Activated naive CD4-positive, alpha-beta T cell treated with anti-CD3 and anti-CD28 coated beads, Interleukin-2, amount 50 U/mL, for 24 hours (primary cell): ENCODE measurements at regions not wholly inside any gene's neighbourhood (a gene's known extent, or its start where the extent isn't known, plus 50 kb on each side); places are given as distances from the start of the nearest gene placed in this dataset.
"Not testable (repeated sequence)": the region's sequence is repeated elsewhere in the genome, so short reads cannot be mapped to it uniquely, and the experiment has no call there.

Source experiments
- H3K27ac Mint-ChIP-seq: one replicate; pipeline ENCODE4 v1.8.0; 2021; ENCODE audit warnings: mild to moderate bottlenecking, mixed read lengths
- H3K27me3 Mint-ChIP-seq: one replicate; pipeline ENCODE4 v1.8.0; 2021; ENCODE audit warnings: mixed read lengths
- H3K36me3 Mint-ChIP-seq: one replicate; pipeline ENCODE4 v1.8.0; 2021; ENCODE audit warnings: mixed read lengths
- H3K4me1 Mint-ChIP-seq: one replicate; pipeline ENCODE4 v1.8.0; 2021; ENCODE audit warnings: mixed read lengths
- H3K4me3 Mint-ChIP-seq: one replicate; pipeline ENCODE4 v1.8.0; 2021; ENCODE audit warnings: mild to moderate bottlenecking, mixed read lengths
- H3K9me3 Mint-ChIP-seq: one replicate; pipeline ENCODE4 v1.8.0; 2021; ENCODE audit warnings: mixed read lengths

GRCh38 chr7:38331853-38332595 is 58.6 kb upstream of the TARP start:
- not testable (repeated sequence) for H3K27me3 Mint-ChIP-seq, H3K9me3 Mint-ChIP-seq, H3K36me3 Mint-ChIP-seq
- H3K4me1 Mint-ChIP-seq, result peaks cover 51% of the 10 kb centered on the region
- peak overlapping the region; percentile 76 for H3K27ac Mint-ChIP-seq
- peak overlapping the region; percentile 71 for H3K4me3 Mint-ChIP-seq

GRCh38 chr7:38330861-38331621 is 57.6 kb upstream of the TARP start:
- H3K4me3 Mint-ChIP-seq, result peak overlapping the region; percentile 57
- H3K36me3 Mint-ChIP-seq, result no peaks in the 10 kb centered on the region
- peak overlapping the region; percentile 59 for H3K27ac Mint-ChIP-seq
- no peaks in the 10 kb centered on the region for H3K9me3 Mint-ChIP-seq
- H3K4me1 Mint-ChIP-seq, result peaks cover 48% of the 10 kb centered on the region
- H3K27me3 Mint-ChIP-seq, result no peaks in the 10 kb centered on the region

GRCh38 chr7:38330039-38330438 is 56.6 kb upstream of the TARP start:
- Mint-ChIP-seq H3K36me3 (no peaks in the 10 kb centered on the region), H3K4me1 (peaks cover 38% of the 10 kb centered on the region), H3K27me3 (no peaks in the 10 kb centered on the region), H3K4me3 (peak overlapping the region; percentile 61), H3K27ac (peak overlapping the region; percentile 59), H3K9me3 (no peaks in the 10 kb centered on the region)

GRCh38 chr7:38329340-38329739 is 55.9 kb upstream of the TARP start:
- Mint-ChIP-seq H3K4me1 (peaks cover 37% of the 10 kb centered on the region), H3K36me3 (no peaks in the 10 kb centered on the region), H3K27ac (no peak overlapping the region), H3K27me3 (no peaks in the 10 kb centered on the region), H3K4me3 (no peak overlapping the region), H3K9me3 (no peaks in the 10 kb centered on the region)

GRCh38 chr7:38328814-38329213 is 55.4 kb upstream of the TARP start:
- Mint-ChIP-seq H3K4me3 (no peak overlapping the region), H3K9me3 (no peaks in the 10 kb centered on the region), H3K27ac (peak overlapping the region; percentile 74), H3K4me1 (peaks cover 33% of the 10 kb centered on the region), H3K27me3 (no peaks in the 10 kb centered on the region), H3K36me3 (no peaks in the 10 kb centered on the region)

GRCh38 chr7:38327637-38328036 is 54.2 kb upstream of the TARP start:
- no peaks in the 10 kb centered on the region for H3K36me3 Mint-ChIP-seq
- H3K4me1 Mint-ChIP-seq, result peaks cover 33% of the 10 kb centered on the region
- H3K9me3 Mint-ChIP-seq, result no peaks in the 10 kb centered on the region
- H3K4me3 Mint-ChIP-seq, result no peak overlapping the region
- no peaks in the 10 kb centered on the region for H3K27me3 Mint-ChIP-seq
- peak overlapping the region; percentile 65 for H3K27ac Mint-ChIP-seq
